ENCODE measurements at regions not wholly inside any gene's neighbourhood (a gene's known extent, or its start where the extent isn't known, plus 50 kb on each side); places are given as distances from the start of the nearest gene placed in this dataset.

DNA sequence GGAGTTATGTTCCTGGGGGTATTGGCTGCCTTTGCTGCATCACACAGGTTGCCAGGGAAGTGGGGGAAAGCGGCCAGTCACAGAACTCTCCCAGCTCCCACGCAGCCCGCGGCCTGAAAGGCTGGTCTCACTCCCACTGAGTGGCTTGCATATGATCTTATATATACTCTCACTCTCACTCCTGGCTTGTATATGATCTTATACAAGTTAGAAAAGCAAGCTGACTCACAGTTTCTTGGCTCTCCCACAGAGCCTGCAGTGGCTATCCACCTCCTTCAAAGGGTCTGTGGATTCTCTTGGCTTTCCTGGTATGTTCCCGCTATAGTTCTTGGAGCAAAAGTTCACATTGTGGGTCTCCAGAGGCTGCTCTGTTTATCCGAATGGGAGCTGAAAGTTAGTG lies 833.5 kb upstream of the GALNTL6 start:
- TF ChIP-seq, protein P1, sequence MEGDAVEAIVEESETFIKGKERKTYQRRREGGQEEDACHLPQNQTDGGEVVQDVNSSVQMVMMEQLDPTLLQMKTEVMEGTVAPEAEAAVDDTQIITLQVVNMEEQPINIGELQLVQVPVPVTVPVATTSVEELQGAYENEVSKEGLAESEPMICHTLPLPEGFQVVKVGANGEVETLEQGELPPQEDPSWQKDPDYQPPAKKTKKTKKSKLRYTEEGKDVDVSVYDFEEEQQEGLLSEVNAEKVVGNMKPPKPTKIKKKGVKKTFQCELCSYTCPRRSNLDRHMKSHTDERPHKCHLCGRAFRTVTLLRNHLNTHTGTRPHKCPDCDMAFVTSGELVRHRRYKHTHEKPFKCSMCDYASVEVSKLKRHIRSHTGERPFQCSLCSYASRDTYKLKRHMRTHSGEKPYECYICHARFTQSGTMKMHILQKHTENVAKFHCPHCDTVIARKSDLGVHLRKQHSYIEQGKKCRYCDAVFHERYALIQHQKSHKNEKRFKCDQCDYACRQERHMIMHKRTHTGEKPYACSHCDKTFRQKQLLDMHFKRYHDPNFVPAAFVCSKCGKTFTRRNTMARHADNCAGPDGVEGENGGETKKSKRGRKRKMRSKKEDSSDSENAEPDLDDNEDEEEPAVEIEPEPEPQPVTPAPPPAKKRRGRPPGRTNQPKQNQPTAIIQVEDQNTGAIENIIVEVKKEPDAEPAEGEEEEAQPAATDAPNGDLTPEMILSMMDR (IDR thresholded peaks at IDR 0.05; ENCODE audit: insufficient read depth, low read depth, low read length): no peak
- TF ChIP-seq EZH2 (IDR thresholded peaks at IDR 0.05; ENCODE audit: insufficient read depth, low read length): no peak

All from astrocyte (in vitro differentiated cells and primary cell).